ENCODE measurements at regions not wholly inside any gene's neighbourhood (a gene's known extent, or its start where the extent isn't known, plus 50 kb on each side); places are given as distances from the start of the nearest gene placed in this dataset.

- TF ChIP-seq CTCF (IDR thresholded peaks at IDR 0.05), result no peak
- no peak for TF ChIP-seq POLR2A (IDR thresholded peaks at IDR 0.05)
Measured at GRCh38 chrX:8289523-8289922, 118.5 kb upstream of the VCX2 start.

Measured in transverse colon (tissue), 3 donors.